Suprapubic skin (tissue), 4 donors: ENCODE measurements at regions not wholly inside any gene's neighbourhood (a gene's known extent, or its start where the extent isn't known, plus 50 kb on each side); places are given as distances from the start of the nearest gene placed in this dataset.

Experiments used
- DNase-seq, 2 donors: peaks; one replicate each; pipeline ENCODE4 v3.0.0-alpha.2; 2019; ENCODE audit warnings: low spot score in 2 of 2
- H3K27ac ChIP-seq: fragments of 200-600 bp; sonication (generic); one replicate; pipeline ENCODE4 v1.5.1; 2019
- H3K27me3 ChIP-seq: fragments of 200-600 bp; sonication (generic); one replicate; pipeline ENCODE4 v1.5.1; 2019
- H3K36me3 ChIP-seq: fragments of 200-600 bp; sonication (generic); one replicate; pipeline ENCODE4 v1.5.1; 2019
- H3K4me1 ChIP-seq: fragments of 200-600 bp; sonication (generic); one replicate; pipeline ENCODE4 v1.5.1; 2019
- H3K4me3 ChIP-seq: fragments of 200-600 bp; sonication (generic); one replicate; pipeline ENCODE4 v1.5.1; 2019; ENCODE audit warnings: mild to moderate bottlenecking
- H3K9me3 ChIP-seq: fragments of 200-600 bp; sonication (generic); one replicate; pipeline ENCODE4 v1.5.1; 2019
- CTCF ChIP-seq, 2 donors: fragments of 200-600 bp in 1 of 2; fragments of 450-650 bp in 1 of 2; sonication (generic) in 1 of 2; IDR thresholded peaks; one replicate each; pipeline ENCODE4 v1.5.1; 2016 to 2019; ENCODE audit warnings: antibody characterized with exemption in 2 of 2, mild to moderate bottlenecking in 1 of 2, moderate library complexity in 1 of 2
- EP300 ChIP-seq: sonication (generic); formaldehyde crosslinking; IDR thresholded peaks from one replicate; pipeline ENCODE4 v1.6.1; 2017; ENCODE audit warnings: antibody characterized with exemption
- POLR2A ChIP-seq, 2 donors: fragments of 450-650 bp; IDR thresholded peaks; one replicate each; pipeline ENCODE4 v1.6.1; 2017; ENCODE audit warnings: antibody characterized with exemption in 2 of 2, mild to moderate bottlenecking in 2 of 2, moderate library complexity in 2 of 2
- POLR2AphosphoS5 ChIP-seq, 3 donors: sonication (generic); formaldehyde crosslinking; IDR thresholded peaks; one replicate each; pipeline ENCODE4 v1.6.1; 2017; ENCODE audit warnings: antibody characterized with exemption in 3 of 3
- WGBS: methylation state at CpG from one replicate; pipeline ENCODE4 v1.1.5; 2018; 5-methylcytosine and 5-hydroxymethylcytosine counted together

- 76% methylated on average over 3 of the region's 3 CpGs for WGBS
- TF ChIP-seq POLR2AphosphoS5 (IDR thresholded peaks at IDR 0.05) (no peak), CTCF (IDR thresholded peaks at IDR 0.05) (no peak), EP300 (no peak), POLR2A (IDR thresholded peaks at IDR 0.05) (no peak)
- Histone ChIP-seq H3K27me3 (no peaks in the 10 kb centered on the region), H3K4me3 (no peak overlapping the region), H3K27ac (no peak overlapping the region), H3K4me1 (no peaks in the 10 kb centered on the region), H3K9me3 (no peaks in the 10 kb centered on the region), H3K36me3 (no peaks in the 10 kb centered on the region)
- no peak for DNase-seq
Measured at GRCh38 chr12:61348871-61349270, 911.3 kb upstream of the USP15 start.

- H3K9me3 ChIP-seq, result peaks cover 7% of the 10 kb centered on the region
- H3K27ac ChIP-seq, result no peak overlapping the region
- no peaks in the 10 kb centered on the region for H3K27me3 ChIP-seq
- 92% methylated on average over 4 of the region's 10 CpGs for WGBS
- H3K4me1 ChIP-seq, result no peaks in the 10 kb centered on the region
- no peak for DNase-seq
- TF ChIP-seq POLR2A (IDR thresholded peaks at IDR 0.05) (no peak), CTCF (IDR thresholded peaks at IDR 0.05) (no peak), POLR2AphosphoS5 (IDR thresholded peaks at IDR 0.05) (no peak), EP300 (no peak)
- H3K4me3 ChIP-seq, result no peak overlapping the region
- no peaks in the 10 kb centered on the region for H3K36me3 ChIP-seq
Measured at GRCh38 chr12:61355105-61355504, 905.1 kb upstream of the USP15 start.

GRCh38 chr12:61356485-61356884 is 903.7 kb upstream of the USP15 start:
- Histone ChIP-seq H3K27me3 (no peaks in the 10 kb centered on the region), H3K9me3 (peaks cover 7% of the 10 kb centered on the region), H3K4me1 (no peaks in the 10 kb centered on the region), H3K4me3 (no peak overlapping the region), H3K36me3 (no peaks in the 10 kb centered on the region), H3K27ac (no peak overlapping the region)
- 92% methylated on average over 4 of the region's 6 CpGs for WGBS
- DNase-seq, result no peak
- no peak for TF ChIP-seq EP300
- no peak for TF ChIP-seq POLR2AphosphoS5 (IDR thresholded peaks at IDR 0.05)
- no peak for TF ChIP-seq POLR2A (IDR thresholded peaks at IDR 0.05)
- no peak for TF ChIP-seq CTCF (IDR thresholded peaks at IDR 0.05)

- H3K9me3 ChIP-seq, result peaks cover 7% of the 10 kb centered on the region
- 82% methylated on average over 4 of the region's 4 CpGs for WGBS
- DNase-seq, result no peak
- TF ChIP-seq POLR2A (IDR thresholded peaks at IDR 0.05) (no peak), EP300 (no peak), POLR2AphosphoS5 (IDR thresholded peaks at IDR 0.05) (no peak), CTCF (IDR thresholded peaks at IDR 0.05) (no peak)
- no peak overlapping the region for H3K4me3 ChIP-seq
- H3K4me1 ChIP-seq, result no peaks in the 10 kb centered on the region
- no peaks in the 10 kb centered on the region for H3K36me3 ChIP-seq
- H3K27ac ChIP-seq, result no peak overlapping the region
- H3K27me3 ChIP-seq, result no peaks in the 10 kb centered on the region
Measured at GRCh38 chr12:61357496-61357895, 902.7 kb upstream of the USP15 start.

- 70% methylated on average over 3 of the region's 3 CpGs for WGBS
- no peak for DNase-seq
- H3K4me3 ChIP-seq, result no peak overlapping the region
- peaks cover 3% of the 10 kb centered on the region for H3K9me3 ChIP-seq
- TF ChIP-seq CTCF (IDR thresholded peaks at IDR 0.05) (no peak), POLR2A (IDR thresholded peaks at IDR 0.05) (no peak), POLR2AphosphoS5 (IDR thresholded peaks at IDR 0.05) (no peak), EP300 (no peak)
- H3K27ac ChIP-seq, result no peak overlapping the region
- H3K4me1 ChIP-seq, result no peaks in the 10 kb centered on the region
- no peaks in the 10 kb centered on the region for H3K27me3 ChIP-seq
- H3K36me3 ChIP-seq, result no peaks in the 10 kb centered on the region
Measured at GRCh38 chr12:61362037-61362436, 898.2 kb upstream of the USP15 start.
